ENCODE measurements at regions not wholly inside any gene's neighbourhood (a gene's known extent, or its start where the extent isn't known, plus 50 kb on each side); places are given as distances from the start of the nearest gene placed in this dataset.

DNA sequence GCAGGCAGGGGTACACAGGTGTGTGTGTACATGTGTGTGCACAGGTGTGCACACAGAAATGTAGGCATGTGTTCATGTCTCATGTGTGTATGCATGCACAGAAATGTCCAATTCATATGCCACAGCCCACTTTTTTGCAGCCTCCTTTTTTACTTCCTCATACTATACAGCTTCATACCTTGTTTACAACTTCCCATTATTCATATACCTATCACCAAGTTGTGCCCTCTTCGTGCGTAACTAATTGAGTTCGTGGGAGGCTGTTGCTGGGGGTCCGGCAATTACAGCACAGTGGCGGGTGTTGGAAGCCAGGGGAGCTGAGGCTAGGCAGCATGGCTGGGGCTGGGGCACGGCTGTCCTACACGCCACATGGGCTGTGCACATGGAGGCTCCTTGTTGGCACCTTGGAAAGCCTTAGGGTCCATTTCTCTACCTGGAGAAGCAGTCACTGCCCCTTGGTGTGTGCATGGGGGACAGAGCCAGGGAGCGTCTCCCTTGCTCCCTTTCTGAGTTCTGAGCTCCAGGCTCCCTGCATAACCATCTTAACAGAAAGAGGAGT lies 266.7 kb downstream of the ENGASE start:
- TF ChIP-seq, protein P1, sequence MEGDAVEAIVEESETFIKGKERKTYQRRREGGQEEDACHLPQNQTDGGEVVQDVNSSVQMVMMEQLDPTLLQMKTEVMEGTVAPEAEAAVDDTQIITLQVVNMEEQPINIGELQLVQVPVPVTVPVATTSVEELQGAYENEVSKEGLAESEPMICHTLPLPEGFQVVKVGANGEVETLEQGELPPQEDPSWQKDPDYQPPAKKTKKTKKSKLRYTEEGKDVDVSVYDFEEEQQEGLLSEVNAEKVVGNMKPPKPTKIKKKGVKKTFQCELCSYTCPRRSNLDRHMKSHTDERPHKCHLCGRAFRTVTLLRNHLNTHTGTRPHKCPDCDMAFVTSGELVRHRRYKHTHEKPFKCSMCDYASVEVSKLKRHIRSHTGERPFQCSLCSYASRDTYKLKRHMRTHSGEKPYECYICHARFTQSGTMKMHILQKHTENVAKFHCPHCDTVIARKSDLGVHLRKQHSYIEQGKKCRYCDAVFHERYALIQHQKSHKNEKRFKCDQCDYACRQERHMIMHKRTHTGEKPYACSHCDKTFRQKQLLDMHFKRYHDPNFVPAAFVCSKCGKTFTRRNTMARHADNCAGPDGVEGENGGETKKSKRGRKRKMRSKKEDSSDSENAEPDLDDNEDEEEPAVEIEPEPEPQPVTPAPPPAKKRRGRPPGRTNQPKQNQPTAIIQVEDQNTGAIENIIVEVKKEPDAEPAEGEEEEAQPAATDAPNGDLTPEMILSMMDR (conservative IDR thresholded peaks at IDR 0.05), result no peak
- TF ChIP-seq ZFX (IDR thresholded peaks at IDR 0.05), result no peak

Measured in C4-2B (cell line).